Smooth muscle cell of the brain vasculature (primary cell): ENCODE measurements at regions not wholly inside any gene's neighbourhood (a gene's known extent, or its start where the extent isn't known, plus 50 kb on each side); places are given as distances from the start of the nearest gene placed in this dataset.

Source experiments
- DNase-seq: peaks from one replicate; pipeline ENCODE4 v3.0.0-alpha.2; 2012; ENCODE audit warnings: low read depth, low spot score

DNA sequence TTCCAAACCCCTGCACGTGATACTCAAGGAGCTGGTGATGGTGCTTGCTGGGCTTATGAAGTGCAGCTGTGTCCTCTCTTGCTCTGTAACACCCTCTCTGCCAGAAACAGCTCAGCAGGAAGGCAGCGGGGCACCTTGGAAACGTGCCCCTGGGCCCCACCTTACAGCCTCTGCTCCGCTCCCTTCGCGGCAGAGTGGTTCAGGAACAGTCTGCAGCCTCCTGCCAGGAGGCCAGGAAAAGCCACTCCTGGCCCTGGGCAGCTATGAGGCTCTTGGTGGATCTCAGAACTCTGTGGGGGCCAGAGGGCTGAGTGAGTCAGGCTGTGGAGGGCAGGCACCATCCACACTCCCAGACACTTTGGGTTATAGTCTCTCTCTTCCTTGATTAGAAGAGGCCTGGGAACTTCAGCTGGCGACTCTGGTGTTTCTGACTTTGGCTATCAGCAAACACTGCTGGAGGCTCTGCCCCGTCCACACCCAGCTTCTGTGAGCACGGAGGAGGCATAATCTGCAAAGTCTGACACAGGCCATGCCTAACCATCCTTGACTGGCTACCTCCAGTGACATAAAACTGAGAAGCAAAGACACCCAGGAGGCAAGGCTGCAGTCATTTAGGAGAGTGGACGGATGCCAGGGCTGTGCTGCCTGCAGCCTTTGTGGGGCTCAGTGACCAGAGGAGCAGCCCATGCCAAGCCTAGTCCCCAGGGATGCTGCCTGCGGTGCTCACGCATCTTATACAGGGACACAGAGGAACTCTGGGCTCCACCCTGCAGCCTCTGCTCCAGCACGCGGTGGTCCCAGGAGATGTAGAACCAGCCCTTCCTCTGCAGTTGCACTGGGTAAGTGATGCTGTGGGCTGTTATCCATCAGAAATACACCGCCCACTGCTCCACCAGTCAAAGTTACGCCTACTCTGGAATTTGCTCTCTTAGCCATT lies 65.3 kb downstream of the METRNL start:
- peak; percentile 89 for DNase-seq

DNA sequence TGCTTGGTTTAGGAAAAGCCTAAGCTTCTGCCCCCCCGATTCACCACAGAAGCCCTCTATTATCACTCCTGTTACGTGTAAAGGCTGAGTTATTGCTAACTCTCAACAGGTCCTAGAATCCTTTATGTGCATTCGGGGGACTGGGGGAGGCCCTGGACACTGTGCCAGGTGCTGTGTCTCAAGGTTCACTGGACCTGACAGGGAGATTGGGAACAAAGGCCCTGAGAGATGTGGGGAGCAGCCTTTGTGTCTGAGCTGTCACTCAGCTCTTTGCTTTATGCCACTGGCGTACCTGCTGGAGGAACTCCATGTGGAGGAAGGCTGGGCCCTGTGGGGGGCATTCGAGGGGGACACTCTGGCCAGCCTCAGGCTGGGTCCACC lies 65.9 kb downstream of the METRNL start:
- DNase-seq, result no peak

DNA sequence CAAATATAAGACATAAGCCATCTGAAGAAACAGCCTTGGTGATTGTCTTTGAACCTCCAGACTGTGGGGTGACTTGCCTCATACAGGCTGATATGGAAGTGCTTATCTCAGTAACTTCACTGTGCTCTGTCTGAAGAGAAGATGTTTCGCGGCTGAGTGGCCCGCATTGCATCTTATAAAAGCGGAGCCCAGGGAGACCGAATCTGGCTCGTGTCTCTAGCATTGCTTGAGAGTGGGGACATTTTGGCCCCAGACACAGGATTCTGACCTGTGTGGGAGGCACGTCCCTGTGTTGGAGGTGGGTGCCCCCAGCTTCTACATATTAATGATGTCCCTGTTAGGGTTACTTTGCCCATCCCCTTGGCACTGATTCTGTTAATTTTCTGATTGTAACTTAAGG lies 66.4 kb downstream of the METRNL start:
- DNase-seq, result no peak

DNA sequence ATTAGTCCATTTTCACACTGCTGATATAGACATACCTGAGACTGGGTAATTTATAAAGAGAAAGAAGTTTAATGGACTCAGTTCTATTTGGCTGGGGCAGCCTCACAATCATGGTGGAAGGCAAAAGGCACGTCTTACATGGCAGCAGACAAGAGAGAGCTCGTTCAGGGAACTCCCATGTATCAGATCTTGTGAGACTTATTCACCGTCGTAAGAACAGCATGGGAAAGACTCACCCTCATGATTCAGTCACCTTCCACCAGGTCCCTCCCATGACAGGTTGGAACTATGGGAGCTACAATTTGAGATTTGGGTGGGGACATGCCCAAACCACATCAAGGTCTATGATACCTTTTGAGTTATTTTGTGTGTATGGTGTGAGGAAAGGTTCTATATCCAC lies 66.9 kb downstream of the METRNL start:
- no peak for DNase-seq

DNA sequence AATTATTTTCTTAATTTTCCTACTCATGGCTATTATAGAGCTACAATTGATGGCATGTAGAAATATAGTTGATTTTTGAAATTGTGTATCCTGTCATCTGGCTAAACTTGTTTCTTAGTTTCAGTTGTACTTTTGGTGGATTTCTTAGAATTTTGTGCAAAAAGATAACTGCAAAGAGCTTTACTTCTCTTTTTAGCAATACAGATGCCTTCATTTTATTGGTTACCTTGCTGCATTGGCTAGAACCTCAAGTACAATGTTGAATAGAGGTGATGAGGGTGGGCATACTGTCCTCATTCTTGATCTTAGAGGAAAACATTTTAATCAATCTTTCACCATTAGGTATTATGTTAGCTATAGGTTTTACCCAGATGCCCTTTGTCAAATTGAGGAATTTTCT lies 67.9 kb downstream of the METRNL start:
- no peak for DNase-seq

DNA sequence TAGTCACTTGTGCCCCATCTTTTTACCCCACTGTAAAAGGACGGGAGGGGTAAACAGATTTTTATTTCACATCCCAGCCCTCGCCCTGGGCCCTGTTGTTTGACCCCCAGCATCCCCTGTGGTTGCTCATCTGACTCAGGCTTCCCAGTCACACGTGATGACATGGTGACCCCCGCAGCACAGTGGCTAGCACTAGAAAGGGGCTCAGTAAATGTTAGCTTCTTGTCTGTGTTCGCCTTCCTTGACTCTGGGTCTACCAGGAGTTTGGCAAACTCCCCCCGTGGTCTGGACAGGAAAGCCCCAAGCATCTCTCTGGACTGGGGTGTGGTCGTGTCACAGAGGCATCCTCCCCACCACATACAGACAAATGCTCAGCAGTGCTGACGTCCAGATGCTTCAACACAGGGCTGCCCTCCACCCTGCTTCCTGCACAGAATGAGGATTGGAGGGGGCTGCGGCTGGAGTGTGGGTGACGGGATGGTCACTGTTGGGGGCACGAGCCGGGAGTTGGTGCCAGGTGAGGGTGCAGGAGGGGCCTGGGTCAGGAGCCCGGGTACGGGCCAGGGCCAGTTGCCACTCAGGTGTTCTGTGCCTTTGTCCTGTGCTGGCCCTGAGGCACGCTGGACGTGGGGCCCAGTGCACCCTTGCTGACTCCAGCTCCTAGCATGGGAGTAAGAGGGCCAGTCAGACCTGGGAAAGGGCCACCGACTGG lies 69.1 kb downstream of the METRNL start:
- no peak for DNase-seq

DNA sequence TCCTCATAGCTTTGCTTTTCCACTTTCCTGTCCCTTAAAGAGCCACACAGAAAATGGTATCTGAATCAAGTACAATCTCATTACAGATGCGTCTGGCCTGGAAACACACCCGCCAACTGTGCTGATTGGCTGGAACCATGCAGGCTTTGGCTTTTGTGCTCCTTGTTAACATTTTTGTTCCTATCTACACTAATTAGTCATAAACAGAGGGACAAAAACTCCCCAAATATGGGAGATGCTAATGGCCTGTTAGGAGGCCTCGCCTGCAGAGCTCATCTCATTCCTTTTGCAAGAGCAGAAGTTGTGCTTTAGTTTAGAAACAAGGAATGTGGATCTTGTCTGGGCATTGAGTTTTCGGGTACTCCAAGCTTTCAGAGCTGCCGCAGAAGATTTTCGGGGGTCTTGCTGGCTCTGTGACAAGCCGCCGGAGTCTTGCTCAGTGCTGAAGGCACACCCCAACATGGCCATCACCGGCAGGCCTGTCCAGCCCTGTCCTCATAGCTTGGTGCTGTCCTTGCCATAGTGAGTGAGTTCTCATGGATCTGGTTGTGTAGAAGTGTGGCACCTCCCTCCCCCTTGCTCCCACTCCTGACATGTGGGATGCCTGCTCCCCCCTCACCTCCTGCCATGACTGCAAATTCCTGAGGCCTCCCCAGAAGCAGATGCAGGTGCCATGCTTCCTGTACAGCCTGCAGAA lies 69.8 kb downstream of the METRNL start:
- no peak for DNase-seq

DNA sequence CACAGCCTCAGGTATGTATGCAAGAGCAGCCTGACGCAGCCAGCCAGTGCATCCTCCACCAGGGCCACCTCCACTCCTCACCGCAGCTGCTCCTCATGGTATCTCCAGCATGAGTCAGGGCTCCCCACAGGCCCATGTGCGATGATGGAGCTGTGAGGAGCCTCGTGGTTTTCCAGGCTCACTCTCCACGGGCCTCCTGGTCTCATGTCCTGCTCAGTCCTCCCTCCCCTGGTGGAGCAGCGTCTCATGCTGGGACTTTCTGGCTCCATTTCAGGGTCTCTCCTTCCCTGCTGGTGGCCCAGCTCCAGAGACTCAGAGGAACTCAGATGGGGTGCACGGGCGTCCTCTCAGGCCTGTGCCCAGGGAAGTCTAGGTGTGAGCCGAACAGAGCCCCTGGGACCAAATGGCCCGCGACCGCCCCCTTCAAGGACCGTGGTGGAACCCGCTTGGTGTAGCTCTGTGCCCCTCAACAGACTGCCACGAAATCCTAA lies 70.4 kb downstream of the METRNL start:
- no peak for DNase-seq

DNA sequence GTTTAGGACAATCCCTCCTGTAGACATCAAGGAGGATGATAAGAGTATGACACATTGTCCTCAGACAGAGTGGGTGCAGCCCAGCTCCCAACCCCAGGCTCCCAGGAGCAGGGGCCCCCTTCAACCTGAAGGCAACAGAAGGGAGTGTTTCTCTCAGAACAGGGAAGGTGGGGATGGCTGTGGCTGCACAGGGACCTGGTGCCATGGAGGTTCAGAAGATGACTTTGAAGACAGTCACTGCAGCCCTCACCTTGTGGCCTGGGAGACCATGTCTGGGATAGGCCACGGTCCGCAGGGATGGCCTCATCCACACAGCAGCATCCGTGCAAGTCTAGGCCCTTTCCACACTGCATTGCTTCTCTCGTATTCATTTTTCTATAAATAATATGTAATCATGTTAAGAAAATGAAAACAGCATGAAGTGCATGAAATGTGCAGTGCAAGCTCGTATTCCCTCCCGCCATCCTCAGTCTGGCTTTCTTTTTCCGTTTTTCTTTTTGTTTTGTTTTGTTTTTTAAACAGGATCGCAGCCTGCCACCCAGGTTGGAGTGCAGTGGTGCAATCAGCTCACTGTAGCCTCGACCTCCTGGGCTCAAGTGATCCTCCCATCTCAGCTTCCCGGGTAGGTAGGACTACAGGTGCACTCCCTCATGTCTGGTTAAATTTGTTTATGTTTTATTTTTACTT lies 71.1 kb downstream of the METRNL start:
- no peak for DNase-seq

DNA sequence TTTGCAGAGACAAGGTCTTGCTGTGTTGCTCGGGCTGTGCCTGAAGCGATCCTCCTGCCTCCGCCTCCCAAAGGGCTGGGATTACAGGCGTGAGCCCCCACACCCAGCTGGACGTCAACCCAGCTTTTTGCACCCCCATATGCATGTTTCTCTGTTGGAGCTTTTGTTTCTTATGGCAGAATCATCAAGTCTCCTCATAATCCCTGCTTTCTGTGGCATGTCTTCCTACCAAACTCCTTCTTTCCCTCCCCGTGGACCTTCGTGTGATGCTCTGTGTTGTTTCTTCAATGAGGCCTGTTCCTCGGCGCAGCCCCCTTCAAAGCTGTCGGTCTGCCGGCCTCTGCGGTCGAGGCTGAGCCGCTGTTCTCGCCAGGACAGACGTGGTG lies 71.6 kb downstream of the METRNL start:
- DNase-seq, result no peak

DNA sequence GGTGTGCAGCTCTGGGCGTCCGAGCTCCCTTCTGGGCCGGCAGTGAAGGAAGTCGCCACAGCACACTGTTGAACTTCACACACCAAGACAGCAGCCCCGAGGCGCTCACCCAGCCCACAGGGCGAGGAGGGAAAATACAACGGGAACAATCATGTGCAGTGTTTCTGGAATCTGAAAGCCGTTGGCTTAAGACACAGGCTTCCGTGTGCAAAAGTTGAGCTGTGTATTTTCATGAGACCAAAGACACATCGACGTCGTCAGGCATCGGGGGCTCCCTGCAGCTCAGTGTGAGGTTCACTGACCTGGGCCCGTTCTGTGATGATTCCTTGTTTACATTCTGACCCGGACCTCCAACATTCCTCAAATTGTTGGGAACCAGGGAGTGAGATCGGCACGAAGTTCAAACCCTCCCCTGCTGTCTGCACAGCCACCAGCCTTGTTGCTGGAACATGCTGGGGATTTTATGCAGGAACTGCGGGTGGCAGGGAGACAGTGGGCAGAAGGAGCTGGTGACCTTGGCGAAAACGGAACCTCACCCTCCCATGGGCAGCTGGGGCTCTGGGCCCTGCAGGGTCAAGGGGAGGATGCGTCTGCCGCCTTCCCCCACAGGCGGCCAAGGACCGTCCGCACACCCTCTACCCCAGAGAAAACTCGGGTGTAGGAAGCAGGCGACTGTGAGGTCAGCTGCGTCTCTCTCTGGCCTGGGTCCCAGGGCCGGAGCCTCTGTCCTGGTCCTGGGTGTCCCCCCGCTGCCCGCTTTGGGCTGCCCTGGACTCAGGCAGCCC lies 72.2 kb downstream of the METRNL start:
- peak; percentile 95 for DNase-seq

DNA sequence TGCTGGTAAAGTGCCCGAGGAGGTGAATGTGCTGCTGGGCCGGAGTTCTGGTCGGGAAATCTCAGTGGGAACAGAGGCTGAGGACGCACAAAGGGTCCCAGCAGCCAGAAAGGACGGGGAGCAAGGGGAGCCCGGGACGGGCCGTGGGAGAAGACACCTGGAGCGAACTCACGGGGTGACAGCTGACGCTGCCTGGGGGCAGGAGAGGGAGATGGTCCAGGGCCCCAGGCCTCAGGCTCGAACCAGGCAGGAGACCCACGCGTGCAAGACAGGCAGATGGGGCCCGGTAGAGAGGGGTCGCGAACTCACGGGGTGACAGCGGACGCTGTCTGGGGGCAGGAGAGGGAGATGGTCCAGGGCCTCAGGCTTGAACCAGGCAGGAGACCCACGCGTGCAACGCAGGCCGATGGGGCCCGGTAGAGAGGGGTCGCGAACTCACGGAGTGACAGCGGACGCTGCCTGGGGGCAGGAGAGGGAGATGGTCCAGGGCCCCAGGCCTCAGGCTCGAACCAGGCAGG lies 72.9 kb downstream of the METRNL start:
- no peak for DNase-seq

DNA sequence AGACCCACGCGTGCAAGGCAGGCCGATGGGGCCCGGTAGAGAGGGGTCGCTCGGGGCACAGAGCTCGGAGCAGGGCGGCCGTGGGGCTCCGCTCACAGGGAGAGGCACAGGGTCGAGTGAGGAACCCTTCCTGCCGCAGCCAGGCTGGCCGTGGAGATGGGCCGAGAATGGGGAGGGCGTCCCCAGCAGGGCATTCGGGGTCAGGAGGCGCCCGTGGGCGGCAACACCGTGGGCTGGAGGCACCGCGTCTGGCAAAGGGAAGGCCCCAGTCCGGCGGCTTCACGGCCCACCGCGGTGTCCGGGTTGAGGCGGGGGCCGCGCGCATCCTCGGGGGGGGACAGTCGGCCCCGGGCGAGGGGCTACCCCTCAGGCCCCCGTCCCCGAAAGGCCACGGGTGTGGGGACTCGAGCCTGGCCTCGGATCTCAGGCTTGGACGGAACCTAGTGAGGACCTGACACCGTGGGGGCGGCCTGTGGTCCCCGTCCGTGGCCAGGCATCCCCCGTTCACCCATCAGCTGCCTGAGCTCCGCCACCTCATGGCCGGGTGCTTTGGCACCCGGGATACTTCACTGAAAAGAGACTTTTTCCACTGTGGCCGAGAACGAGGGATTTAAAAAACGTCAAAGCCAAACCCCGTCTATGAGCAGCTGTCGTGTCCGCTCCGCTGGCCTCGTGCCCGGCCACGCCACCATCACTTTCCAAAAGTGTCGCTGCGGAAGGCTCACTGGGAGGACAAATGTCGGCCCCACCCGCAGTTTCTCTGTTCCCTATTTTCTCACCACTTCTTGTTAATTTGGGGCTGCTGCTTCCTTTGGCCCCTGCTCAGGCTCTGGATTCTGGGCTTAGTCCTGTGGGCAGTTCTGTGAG lies 73.6 kb downstream of the METRNL start:
- DNase-seq, result no peak

DNA sequence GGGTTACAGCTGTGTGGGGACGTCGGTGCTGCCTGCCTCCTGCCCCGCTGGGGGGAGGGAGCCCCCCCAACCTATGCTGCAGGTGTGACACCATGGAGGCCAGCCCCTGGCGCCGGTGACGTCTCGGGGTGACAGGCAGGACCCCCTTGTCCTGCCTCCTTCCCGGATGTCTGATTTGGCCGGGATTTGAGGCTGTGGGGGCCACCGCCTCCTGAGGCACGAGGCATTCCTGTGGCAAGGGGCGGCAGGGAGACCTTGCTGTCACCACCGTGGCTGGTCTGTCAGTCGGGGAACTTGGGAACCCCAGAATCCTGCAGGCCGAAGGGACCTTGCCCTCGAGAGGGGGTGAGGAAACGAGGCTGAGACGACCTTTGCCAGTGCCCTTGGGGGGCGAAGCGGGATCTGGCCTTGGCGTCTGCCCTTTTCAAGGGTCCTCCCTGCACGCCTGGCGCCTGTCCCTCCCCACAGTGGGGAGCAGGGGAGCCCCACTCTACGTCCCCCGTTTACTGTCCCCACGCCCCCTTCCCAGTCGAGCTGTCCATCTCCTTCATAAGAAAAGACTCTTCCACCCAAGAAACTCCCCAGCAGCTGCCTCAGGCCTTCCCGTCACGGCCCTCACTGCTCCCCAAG lies 74.4 kb downstream of the METRNL start:
- DNase-seq, result no peak

DNA sequence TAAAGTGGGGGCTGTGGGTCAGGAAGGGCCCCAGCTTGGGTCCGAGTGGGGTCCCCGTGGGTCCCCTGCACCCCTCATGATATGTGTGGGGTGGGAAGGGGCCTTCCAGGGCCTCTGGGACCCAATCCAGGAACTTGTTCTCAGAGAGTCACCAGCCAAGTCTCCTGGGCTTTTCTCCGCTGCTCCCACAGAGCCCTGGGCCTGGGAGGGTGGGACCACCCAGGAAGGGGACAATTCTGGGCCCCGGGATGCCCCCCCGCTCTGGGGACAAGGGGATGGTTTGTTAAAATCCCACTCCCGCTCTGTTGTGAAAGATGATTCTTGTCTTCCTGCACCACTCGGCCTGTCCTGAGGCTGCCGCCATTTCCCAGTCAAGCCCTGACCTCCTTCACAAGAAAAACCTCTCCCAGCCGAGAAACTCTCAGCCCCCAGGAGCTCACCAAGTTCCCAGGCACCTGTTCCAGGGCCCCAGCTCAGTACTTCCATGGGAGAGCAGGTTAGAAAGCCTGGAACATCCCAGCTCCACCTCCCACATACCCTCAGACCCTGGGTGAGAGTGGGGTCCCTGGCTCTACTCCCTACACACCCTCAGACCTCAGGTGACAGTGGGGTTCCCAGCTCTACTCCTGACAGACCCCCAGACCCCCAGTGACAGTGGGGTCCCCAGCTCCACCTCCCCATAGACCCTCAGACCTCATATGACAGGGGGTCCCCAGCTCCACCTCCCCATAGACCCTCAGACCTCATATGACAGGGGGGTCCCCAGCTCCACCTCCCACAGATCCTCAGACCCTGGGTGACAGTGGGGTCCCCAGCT lies 75.1 kb downstream of the METRNL start:
- DNase-seq, result no peak

DNA sequence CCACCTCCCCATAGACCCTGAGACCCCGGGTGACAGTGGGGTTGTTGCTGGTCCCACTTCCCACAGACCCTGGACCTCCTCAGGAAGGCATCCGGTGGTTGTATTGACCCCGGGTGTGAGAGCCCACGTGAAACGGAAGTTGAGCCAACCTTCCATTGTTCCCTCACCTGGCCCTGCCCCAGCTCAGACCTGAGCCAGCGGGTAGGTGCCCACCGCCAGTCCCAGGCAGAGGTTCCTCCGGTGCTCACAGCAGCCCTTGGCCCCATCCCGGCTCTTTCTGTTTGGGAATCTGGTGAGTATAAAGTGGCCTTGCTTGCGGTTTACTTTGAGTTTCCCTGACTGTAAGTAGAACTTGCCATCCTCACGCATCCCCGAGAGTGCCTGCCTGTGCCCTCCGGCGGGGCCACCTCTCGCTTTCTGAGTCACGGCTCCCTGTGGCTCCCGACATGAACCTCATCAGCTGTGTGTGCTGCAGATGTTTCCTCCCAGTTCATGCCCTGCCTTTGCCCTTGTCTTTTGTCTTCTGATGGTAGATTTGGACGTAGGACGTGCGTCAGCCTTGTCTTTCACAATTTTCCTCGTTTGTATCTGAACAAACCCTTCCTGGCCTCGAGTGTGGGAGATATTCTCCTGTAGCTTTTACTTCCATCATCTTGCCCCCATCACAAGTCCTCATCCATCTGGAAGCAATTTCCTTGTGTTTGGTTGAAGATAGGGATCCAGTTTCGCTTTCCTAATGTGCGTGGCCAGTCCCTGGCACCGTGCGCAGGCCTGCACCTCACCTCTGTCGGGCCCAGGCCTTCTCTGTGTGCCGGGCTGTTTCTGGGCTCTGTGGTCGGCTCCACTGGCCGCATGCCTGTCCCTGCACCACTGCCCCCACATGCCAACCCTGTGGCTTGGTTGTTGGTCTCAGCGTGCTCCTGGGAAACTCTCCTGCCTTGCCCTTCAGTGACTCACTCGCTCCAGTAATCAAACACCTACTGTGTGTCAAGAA lies 76.0 kb downstream of the METRNL start:
- DNase-seq, result peak; percentile 93

DNA sequence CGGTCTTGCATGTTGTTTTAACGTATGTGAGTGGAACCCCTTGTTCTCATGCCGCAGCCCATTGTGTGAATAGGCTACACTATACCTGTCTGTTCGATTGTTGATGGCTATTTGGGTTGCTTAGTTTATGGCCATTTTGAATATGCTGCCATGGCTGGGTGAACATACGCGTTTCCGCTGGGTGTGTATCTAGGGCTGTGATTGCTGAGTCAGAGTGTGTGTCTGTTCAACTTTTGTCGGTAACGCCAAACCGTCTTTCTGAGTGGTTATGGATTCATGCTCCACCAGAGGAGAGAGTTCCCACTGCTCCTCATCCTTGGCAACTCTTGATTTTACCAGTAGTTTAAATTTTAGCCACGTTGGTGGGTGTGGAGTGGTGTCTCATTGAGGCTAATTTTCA lies 77.0 kb downstream of the METRNL start:
- no peak for DNase-seq
